Thyroid gland (tissue), 4 donors: ENCODE measurements at regions not wholly inside any gene's neighbourhood (a gene's known extent, or its start where the extent isn't known, plus 50 kb on each side); places are given as distances from the start of the nearest gene placed in this dataset.

Experiments
- DNase-seq, 2 donors: peaks; one replicate each; pipeline ENCODE4 v3.0.0-alpha.2; 2019
- H3K27ac ChIP-seq, 3 donors: fragments of 200-600 bp; sonication (generic); 1 replicate in 2 of 3; 2 replicates in 1 of 3; pipeline ENCODE4 v1.5.1; 2016 to 2019; ENCODE audit warnings: mild to moderate bottlenecking in 1 of 3, moderate library complexity in 1 of 3
- H3K27me3 ChIP-seq: fragments of 200-600 bp; sonication (generic); one replicate; pipeline ENCODE4 v1.5.1; 2019
- H3K36me3 ChIP-seq, 2 donors: fragments of 200-600 bp; sonication (generic); one replicate each; pipeline ENCODE4 v1.5.1; 2016 to 2019
- H3K4me1 ChIP-seq, 2 donors: fragments of 200-600 bp; sonication (generic); one replicate each; pipeline ENCODE4 v1.5.1; 2017 to 2019
- H3K4me3 ChIP-seq, 3 donors: fragments of 200-600 bp; sonication (generic); replicated peaks in 1 of 3; 1 replicate in 2 of 3; 2 replicates in 1 of 3; pipeline ENCODE4 v1.5.1; 2016; ENCODE audit warnings: mild to moderate bottlenecking in 1 of 3
- H3K9me3 ChIP-seq: fragments of 200-600 bp; sonication (generic); one replicate; pipeline ENCODE4 v1.5.1; 2017
- POLR2A ChIP-seq, 2 donors: fragments of 450-650 bp; IDR thresholded peaks; one replicate each; pipeline ENCODE4 v1.6.1; 2017; ENCODE audit warnings: antibody characterized with exemption in 2 of 2, mild to moderate bottlenecking in 2 of 2, moderate library complexity in 1 of 2
- WGBS, 2 donors: methylation state at CpG; one replicate each; pipeline ENCODE4 v1.1.5; 2017; 5-methylcytosine and 5-hydroxymethylcytosine counted together
- intact Hi-C: fragments of 100-400 bp; cut with DNase I; formaldehyde crosslinking; loops from one replicate; pipeline ENCODE4 v1.15.1; 2023
- TF ChIP-seq, protein P1 (sequence below), 6 experiments: fragments of 200-600 bp in 3 of 6; fragments of 450-650 bp in 3 of 6; sonication (generic) in 3 of 6; IDR thresholded peaks; one replicate each; pipeline ENCODE4 v1.5.1; 2016 to 2019; ENCODE audit warnings: antibody characterized with exemption in 6 of 6, mild to moderate bottlenecking in 2 of 6, inconsistent platforms in 1 of 6, moderate library complexity in 1 of 6

DNA sequence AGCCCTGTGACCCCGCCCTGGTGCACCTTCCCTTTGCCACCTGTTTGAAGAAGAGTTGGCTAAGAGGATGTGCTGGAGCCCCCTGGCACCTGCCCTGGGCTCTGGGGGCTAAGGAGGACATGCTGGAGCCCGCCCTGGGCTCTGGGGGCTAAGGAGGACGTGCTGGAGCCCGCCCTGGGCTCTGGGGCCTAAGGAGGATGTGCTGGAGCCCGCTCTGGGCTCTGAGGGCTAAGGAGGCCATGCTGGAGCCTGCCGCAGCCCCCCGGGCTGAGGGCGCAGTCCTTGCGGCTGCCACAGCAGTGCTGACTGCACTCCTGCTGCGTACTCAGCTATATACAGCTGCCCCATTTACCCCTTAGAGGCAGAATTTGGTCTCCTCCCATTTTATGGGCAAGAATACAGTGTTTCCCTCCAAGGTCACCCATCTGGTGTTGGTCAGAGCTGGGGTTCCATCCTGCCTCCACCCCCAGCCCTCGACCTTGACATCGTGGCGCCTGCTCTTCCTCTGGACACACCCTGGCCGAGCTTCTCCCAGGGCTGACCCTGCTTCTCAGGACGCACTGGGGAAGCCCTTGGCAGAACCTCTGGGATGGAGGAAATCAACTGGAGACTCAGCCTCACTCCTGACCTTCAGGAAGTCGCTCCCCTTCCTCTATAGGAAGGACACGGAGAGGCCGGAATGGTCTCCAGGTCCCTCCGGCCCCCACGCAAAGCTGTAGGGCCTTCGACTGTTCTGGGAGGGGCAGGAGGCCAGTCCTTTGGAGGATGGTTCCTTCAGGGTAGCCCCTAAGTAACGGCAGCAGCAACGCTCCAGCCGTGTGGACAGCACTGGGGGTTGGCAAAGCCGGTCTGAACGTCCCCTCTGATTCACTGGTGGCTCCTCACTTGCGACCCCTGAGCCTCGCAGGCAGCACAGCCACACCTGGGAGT is 65.0 kb upstream of the HPCAL1 start:
- DNase-seq: no peak
- Histone ChIP-seq H3K4me3 (no peak overlapping the region), H3K36me3 (no peaks in the 10 kb centered on the region), H3K4me1 (no peaks in the 10 kb centered on the region), H3K27me3 (no peaks in the 10 kb centered on the region), H3K9me3 (no peaks in the 10 kb centered on the region), H3K27ac (no peak overlapping the region)
- no peak for TF ChIP-seq POLR2A (IDR thresholded peaks at IDR 0.05)
- TF ChIP-seq, protein P1, sequence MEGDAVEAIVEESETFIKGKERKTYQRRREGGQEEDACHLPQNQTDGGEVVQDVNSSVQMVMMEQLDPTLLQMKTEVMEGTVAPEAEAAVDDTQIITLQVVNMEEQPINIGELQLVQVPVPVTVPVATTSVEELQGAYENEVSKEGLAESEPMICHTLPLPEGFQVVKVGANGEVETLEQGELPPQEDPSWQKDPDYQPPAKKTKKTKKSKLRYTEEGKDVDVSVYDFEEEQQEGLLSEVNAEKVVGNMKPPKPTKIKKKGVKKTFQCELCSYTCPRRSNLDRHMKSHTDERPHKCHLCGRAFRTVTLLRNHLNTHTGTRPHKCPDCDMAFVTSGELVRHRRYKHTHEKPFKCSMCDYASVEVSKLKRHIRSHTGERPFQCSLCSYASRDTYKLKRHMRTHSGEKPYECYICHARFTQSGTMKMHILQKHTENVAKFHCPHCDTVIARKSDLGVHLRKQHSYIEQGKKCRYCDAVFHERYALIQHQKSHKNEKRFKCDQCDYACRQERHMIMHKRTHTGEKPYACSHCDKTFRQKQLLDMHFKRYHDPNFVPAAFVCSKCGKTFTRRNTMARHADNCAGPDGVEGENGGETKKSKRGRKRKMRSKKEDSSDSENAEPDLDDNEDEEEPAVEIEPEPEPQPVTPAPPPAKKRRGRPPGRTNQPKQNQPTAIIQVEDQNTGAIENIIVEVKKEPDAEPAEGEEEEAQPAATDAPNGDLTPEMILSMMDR (IDR thresholded peaks at IDR 0.05): no peak
- intact Hi-C loops: no loop called here
- 82 to 88% methylated on average over 26 to 28 of the region's 28 CpGs for WGBS, 2 donors

DNA sequence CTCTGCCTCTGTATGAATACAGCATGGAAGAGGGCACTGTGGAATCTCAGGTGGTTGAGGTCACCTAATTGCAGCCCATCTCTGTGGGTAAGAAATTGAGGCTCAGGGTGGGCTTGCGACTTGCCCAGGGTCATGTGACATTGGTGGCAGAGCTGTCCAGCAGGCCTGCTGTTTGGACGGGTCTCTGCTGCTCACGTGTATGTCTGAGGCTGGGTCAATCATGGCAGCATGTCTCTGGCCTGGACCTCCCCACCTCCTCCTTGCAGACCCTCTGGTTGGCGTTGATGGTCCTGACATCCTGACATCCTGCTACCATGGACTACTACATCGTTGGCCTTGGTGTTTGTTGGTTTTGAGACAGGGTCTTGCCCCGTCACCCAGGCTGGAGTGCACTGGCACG is 64.3 kb upstream of the HPCAL1 start:
- Histone ChIP-seq H3K9me3 (no peaks in the 10 kb centered on the region), H3K27me3 (no peaks in the 10 kb centered on the region), H3K36me3 (no peaks in the 10 kb centered on the region), H3K4me1 (no peaks in the 10 kb centered on the region), H3K27ac (no peak overlapping the region), H3K4me3 (no peak overlapping the region)
- WGBS, 2 donors: 92 to 94% methylated on average over 7 of the region's 7 CpGs
- intact Hi-C loops: no loop called here
- TF ChIP-seq, protein P1 (IDR thresholded peaks at IDR 0.05): no peak
- TF ChIP-seq POLR2A (IDR thresholded peaks at IDR 0.05): no peak
- DNase-seq: no peak

DNA sequence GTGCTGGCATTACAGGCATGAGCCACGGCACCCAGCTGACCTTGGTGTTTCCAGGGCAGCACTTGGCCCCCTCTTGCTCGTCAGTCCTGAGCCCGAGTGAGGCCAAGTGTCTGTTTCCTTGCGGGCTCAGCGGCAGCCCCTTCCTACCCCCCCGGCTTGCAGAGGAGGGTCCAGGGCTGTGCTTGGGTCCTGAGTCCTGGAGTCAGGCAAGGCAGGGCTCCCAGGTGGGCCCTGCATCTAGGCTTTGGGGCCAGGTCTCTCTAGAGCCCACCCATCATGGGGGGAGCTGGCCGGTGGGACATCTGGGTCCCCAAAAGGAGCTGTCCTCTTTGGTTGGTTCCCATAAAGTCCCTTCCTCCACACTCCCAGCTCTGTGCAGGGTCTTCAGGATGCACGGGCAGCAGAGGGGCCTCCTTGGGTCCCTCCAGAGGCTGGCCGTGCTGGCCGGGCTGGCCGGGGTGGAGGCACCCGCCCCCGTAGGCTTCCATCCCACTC is 63.7 kb upstream of the HPCAL1 start:
- no peaks in the 10 kb centered on the region for H3K27me3 ChIP-seq
- intact Hi-C loops: no loop called here
- no peaks in the 10 kb centered on the region for H3K9me3 ChIP-seq
- no peak overlapping the region for H3K4me3 ChIP-seq
- TF ChIP-seq, protein P1 (IDR thresholded peaks at IDR 0.05): no peak
- TF ChIP-seq POLR2A (IDR thresholded peaks at IDR 0.05): no peak
- WGBS, 2 donors: 59 to 74% methylated on average over 7 to 13 of the region's 13 CpGs
- no peaks in the 10 kb centered on the region for H3K36me3 ChIP-seq
- no peaks in the 10 kb centered on the region for H3K4me1 ChIP-seq
- H3K27ac ChIP-seq: no peak overlapping the region
- DNase-seq: no peak

DNA sequence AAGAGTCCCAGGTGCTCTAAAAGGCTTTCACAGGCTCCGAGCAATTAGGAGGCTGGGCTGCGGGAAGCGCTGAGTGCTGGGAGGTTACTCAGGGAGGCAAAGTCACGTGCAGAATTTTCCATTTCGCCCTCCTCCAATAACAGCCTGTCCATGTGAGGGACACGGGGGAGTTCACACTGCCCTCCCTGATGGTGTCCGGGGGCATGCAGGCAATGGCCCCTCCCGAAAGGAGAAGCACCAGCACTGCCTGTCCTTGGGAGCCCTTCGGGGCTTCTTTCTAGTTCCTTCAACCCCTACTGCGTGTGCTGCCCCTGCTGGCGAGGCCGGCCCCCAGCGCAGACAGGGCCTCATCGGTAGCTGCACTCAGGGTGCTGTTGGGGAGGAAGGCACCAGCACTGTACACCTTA is 63.1 kb upstream of the HPCAL1 start:
- TF ChIP-seq POLR2A (IDR thresholded peaks at IDR 0.05): no peak
- TF ChIP-seq, protein P1 (IDR thresholded peaks at IDR 0.05): no peak
- H3K4me1 ChIP-seq: no peaks in the 10 kb centered on the region

DNA sequence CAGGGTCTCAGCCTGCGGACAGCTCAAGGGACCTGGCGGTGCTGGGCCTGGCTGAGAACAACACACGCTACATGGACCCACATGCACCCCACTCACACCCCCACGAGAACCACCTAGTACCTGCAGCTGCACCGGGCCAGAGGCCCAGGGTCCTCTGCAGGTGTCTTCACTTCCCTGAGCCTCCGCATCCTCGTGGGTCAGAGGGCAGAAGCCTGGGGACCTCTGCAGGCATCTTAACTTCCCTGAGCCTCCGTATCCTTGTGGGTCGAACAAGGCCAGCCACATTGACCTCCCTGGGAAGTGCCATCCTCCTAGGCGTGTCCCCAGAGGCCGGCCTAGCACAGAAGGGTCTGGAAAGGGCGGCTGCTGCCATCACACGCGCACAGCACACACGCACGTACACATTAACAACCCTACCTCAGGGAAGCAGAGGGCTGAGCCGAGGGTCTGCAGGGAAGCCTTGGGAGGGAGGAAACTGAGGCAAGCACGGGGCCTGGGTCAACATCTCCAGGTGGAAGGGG is 62.5 kb upstream of the HPCAL1 start:
- 93 to 98% methylated on average over 10 to 18 of the region's 18 CpGs for WGBS, 2 donors
- Histone ChIP-seq H3K36me3 (no peaks in the 10 kb centered on the region), H3K9me3 (no peaks in the 10 kb centered on the region), H3K27ac (no peak overlapping the region), H3K4me3 (no peak overlapping the region), H3K27me3 (no peaks in the 10 kb centered on the region), H3K4me1 (no peaks in the 10 kb centered on the region)
- no peak for TF ChIP-seq POLR2A (IDR thresholded peaks at IDR 0.05)
- TF ChIP-seq, protein P1 (IDR thresholded peaks at IDR 0.05): no peak
- intact Hi-C loops: no loop called here
- DNase-seq: no peak

More for the DNA sequence above, 63.1 kb upstream of the HPCAL1 start:
- intact Hi-C loops: no loop called here
- Histone ChIP-seq H3K9me3 (no peaks in the 10 kb centered on the region), H3K4me3 (no peak overlapping the region), H3K27ac (no peak overlapping the region), H3K36me3 (no peaks in the 10 kb centered on the region), H3K27me3 (no peaks in the 10 kb centered on the region)
- no peak for DNase-seq
- WGBS, 2 donors: 63 to 72% methylated on average over 14 of the region's 14 CpGs
